ENCODE measurements at regions not wholly inside any gene's neighbourhood (a gene's known extent, or its start where the extent isn't known, plus 50 kb on each side); places are given as distances from the start of the nearest gene placed in this dataset.

- no peaks in the 10 kb centered on the region for H3K9me3 ChIP-seq (ENCODE audit: control insufficient read depth in 4 of 4, low read length in 3 of 4)
- no peaks in the 10 kb centered on the region for H3K27me3 ChIP-seq (ENCODE audit: control insufficient read depth in 4 of 4, insufficient read depth in 4 of 4, low read length in 3 of 4)
- H3K9ac ChIP-seq (ENCODE audit: low read depth in 1 of 2, low read length in 2 of 2): no peak overlapping the region
- no peak overlapping the region for H3K27ac ChIP-seq (ENCODE audit: low read depth in 1 of 2, low read length in 2 of 2)
- no peak for DNase-seq (ENCODE audit: low spot score)
- H3K36me3 ChIP-seq (ENCODE audit: control insufficient read depth in 4 of 4, insufficient read depth in 3 of 4, low read depth in 1 of 4, low read length in 3 of 4): no peaks in the 10 kb centered on the region
- H3K4me1 ChIP-seq (ENCODE audit: control insufficient read depth in 4 of 4, insufficient read depth in 4 of 4, low read length in 3 of 4): no peaks in the 10 kb centered on the region
- 80% methylated on average over 4 of the region's 4 CpGs for WGBS
- TF ChIP-seq EGR1 (IDR thresholded peaks at IDR 0.05; ENCODE audit: low read depth in 2 of 2) (no peak), ZBTB33 (IDR thresholded peaks at IDR 0.05) (no peak), NR2F2 (IDR thresholded peaks at IDR 0.05) (no peak), GABPA (IDR thresholded peaks at IDR 0.05 in 1 of 2, conservative IDR thresholded peaks at IDR 0.05 in 1 of 2) (no peak), RAD21 (IDR thresholded peaks at IDR 0.05) (no peak), ATF3 (IDR thresholded peaks at IDR 0.05) (no peak), JUND (IDR thresholded peaks at IDR 0.05) (no peak), MAX (IDR thresholded peaks at IDR 0.05) (no peak), REST (IDR thresholded peaks at IDR 0.05) (no peak), HNF4A (conservative IDR thresholded peaks at IDR 0.05) (no peak), HNF4G (IDR thresholded peaks at IDR 0.05) (no peak), FOXA1 (IDR thresholded peaks at IDR 0.05) (no peak), RXRA (IDR thresholded peaks at IDR 0.05) (no peak), CTCF (IDR thresholded peaks at IDR 0.05; ENCODE audit: low read depth, low read length, missing input control) (no peak), TAF1 (conservative IDR thresholded peaks at IDR 0.05) (no peak), YY1 (IDR thresholded peaks at IDR 0.05) (no peak), FOXA2 (IDR thresholded peaks at IDR 0.05) (no peak), SP1 (IDR thresholded peaks at IDR 0.05) (no peak)
- no peak overlapping the region for H3K4me3 ChIP-seq (ENCODE audit: low read depth in 1 of 3, low read length in 3 of 3)
Observed at GRCh38 chr5:154590093-154590724, 112.2 kb upstream of the HAND1 start.

All from liver (tissue), 8 donors.